ENCODE measurements at regions not wholly inside any gene's neighbourhood (a gene's known extent, or its start where the extent isn't known, plus 50 kb on each side); places are given as distances from the start of the nearest gene placed in this dataset.

DNA sequence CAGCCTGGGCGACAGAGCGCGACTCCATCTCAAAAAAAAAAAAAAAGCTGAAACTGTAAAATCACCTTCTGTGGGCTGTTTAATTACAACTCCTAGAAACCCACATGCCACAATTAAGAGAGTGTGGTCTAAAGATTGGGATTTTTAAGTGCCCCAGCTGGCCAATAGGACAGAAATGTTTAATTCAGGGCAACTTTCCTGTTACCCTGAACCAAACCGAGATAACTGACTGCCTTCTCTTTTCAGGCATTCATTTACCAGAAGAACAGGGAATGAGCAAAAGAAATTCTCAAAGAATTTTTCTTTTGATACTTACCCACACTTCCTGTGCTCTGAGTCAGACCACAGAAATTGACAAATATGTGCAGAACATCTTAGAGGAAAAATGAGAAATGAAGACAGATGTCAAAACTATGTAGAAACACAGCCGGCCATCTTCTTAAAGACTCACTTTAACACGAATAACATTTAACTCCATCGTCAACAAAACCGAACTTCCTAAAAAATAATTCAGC, 221.3 kb upstream of the DAPK1 start:
- TF ChIP-seq, protein P1, sequence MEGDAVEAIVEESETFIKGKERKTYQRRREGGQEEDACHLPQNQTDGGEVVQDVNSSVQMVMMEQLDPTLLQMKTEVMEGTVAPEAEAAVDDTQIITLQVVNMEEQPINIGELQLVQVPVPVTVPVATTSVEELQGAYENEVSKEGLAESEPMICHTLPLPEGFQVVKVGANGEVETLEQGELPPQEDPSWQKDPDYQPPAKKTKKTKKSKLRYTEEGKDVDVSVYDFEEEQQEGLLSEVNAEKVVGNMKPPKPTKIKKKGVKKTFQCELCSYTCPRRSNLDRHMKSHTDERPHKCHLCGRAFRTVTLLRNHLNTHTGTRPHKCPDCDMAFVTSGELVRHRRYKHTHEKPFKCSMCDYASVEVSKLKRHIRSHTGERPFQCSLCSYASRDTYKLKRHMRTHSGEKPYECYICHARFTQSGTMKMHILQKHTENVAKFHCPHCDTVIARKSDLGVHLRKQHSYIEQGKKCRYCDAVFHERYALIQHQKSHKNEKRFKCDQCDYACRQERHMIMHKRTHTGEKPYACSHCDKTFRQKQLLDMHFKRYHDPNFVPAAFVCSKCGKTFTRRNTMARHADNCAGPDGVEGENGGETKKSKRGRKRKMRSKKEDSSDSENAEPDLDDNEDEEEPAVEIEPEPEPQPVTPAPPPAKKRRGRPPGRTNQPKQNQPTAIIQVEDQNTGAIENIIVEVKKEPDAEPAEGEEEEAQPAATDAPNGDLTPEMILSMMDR (IDR thresholded peaks at IDR 0.05; ENCODE audit: low read depth, low read length, poor library complexity, severe bottlenecking): no peak
- no peak for TF ChIP-seq EZH2phosphoT487 (IDR thresholded peaks at IDR 0.05; ENCODE audit: borderline replicate concordance, low read length)

Data from DOHH2 (cell line).